Transverse colon (tissue), 4 donors: ENCODE measurements at regions not wholly inside any gene's neighbourhood (a gene's known extent, or its start where the extent isn't known, plus 50 kb on each side); places are given as distances from the start of the nearest gene placed in this dataset.

Experiments
- DNase-seq: peaks from one replicate; pipeline ENCODE4 v3.0.0-alpha.2; 2019
- H3K27ac ChIP-seq, 4 donors: fragments of 200-600 bp; sonication (generic); 2 replicates each; pipeline ENCODE4 v1.5.1; 2016 to 2018; ENCODE audit warnings: inconsistent platforms in 4 of 4
- H3K27me3 ChIP-seq: fragments of 200-600 bp; sonication (generic); 2 replicates; pipeline ENCODE4 v1.5.1; 2017; ENCODE audit warnings: inconsistent platforms
- H3K36me3 ChIP-seq, 4 donors: fragments of 200-600 bp; sonication (generic); 2 replicates each; pipeline ENCODE4 v1.5.1; 2017 to 2019; ENCODE audit warnings: inconsistent platforms in 4 of 4
- H3K4me1 ChIP-seq, 4 donors: fragments of 200-600 bp; sonication (generic); 2 replicates each; pipeline ENCODE4 v1.5.1; 2017 to 2020; ENCODE audit warnings: inconsistent platforms in 4 of 4
- H3K4me3 ChIP-seq, 4 donors: fragments of 200-600 bp; sonication (generic); 1 replicate in 1 of 4; 2 replicates in 3 of 4; pipeline versions ENCODE4 v1.5.1 to v1.6.1; 2017 to 2019; ENCODE audit warnings: inconsistent platforms in 4 of 4
- H3K9me3 ChIP-seq, 2 donors: fragments of 200-600 bp; sonication (generic); 2 replicates each; pipeline ENCODE4 v1.5.1; 2017 to 2019; ENCODE audit warnings: inconsistent platforms in 2 of 2
- EP300 ChIP-seq: sonication (generic); formaldehyde crosslinking; IDR thresholded peaks from one replicate; pipeline ENCODE4 v1.6.1; 2017; ENCODE audit warnings: antibody characterized with exemption, low read depth
- POLR2A ChIP-seq: fragments of 450-650 bp; IDR thresholded peaks from one replicate; pipeline ENCODE4 v1.6.1; 2016; ENCODE audit warnings: antibody characterized with exemption, mild to moderate bottlenecking, moderate library complexity
- POLR2AphosphoS5 ChIP-seq, 3 donors: sonication (generic); formaldehyde crosslinking; IDR thresholded peaks; one replicate each; pipeline ENCODE4 v1.6.1; 2016; ENCODE audit warnings: antibody characterized with exemption in 3 of 3
- WGBS, 2 donors: methylation state at CpG; one replicate each; pipeline ENCODE4 v1.1.5; 2018; ENCODE audit warnings: low coverage in 1 of 2; 5-methylcytosine and 5-hydroxymethylcytosine counted together
- in situ Hi-C, 4 donors: fragments of 200-750 bp; cut with MboI; loops; one replicate each; pipeline versions ENCODE4 v1.15.0 to v1.15.1; 2017; ENCODE audit warnings: low sequenced_read_pairs in 3 of 4, low pct_ligation_motif_present in 1 of 4, low pct_unique_long_range_greater_than_20kb in 1 of 4
- intact Hi-C: fragments of 100-400 bp; cut with DNase I; formaldehyde crosslinking; loops from one replicate; pipeline ENCODE4 v1.15.1; 2023; ENCODE audit warnings: low total_unique reads
- TF ChIP-seq, protein P1 (sequence below), 5 experiments: fragments of 200-600 bp in 3 of 5; fragments of 450-650 bp in 2 of 5; sonication (generic) in 3 of 5; IDR thresholded peaks; 1 replicate in 2 of 5; 2 replicates in 3 of 5; pipeline ENCODE4 v1.5.1; 2016 to 2017; ENCODE audit warnings: antibody characterized with exemption in 5 of 5, inconsistent platforms in 3 of 5, mild to moderate bottlenecking in 2 of 5, moderate library complexity in 1 of 5

- Histone ChIP-seq H3K4me1 (no peaks in the 10 kb centered on the region), H3K9me3 (no peaks in the 10 kb centered on the region), H3K36me3 (no peaks in the 10 kb centered on the region), H3K4me3 (no peak overlapping the region), H3K27ac (no peak overlapping the region), H3K27me3 (no peaks in the 10 kb centered on the region)
- TF ChIP-seq POLR2AphosphoS5 (IDR thresholded peaks at IDR 0.05) (no peak), POLR2A (no peak), EP300 (no peak)
- TF ChIP-seq, protein P1, sequence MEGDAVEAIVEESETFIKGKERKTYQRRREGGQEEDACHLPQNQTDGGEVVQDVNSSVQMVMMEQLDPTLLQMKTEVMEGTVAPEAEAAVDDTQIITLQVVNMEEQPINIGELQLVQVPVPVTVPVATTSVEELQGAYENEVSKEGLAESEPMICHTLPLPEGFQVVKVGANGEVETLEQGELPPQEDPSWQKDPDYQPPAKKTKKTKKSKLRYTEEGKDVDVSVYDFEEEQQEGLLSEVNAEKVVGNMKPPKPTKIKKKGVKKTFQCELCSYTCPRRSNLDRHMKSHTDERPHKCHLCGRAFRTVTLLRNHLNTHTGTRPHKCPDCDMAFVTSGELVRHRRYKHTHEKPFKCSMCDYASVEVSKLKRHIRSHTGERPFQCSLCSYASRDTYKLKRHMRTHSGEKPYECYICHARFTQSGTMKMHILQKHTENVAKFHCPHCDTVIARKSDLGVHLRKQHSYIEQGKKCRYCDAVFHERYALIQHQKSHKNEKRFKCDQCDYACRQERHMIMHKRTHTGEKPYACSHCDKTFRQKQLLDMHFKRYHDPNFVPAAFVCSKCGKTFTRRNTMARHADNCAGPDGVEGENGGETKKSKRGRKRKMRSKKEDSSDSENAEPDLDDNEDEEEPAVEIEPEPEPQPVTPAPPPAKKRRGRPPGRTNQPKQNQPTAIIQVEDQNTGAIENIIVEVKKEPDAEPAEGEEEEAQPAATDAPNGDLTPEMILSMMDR (IDR thresholded peaks at IDR 0.05): no peak
- WGBS, 2 donors: 61 to 64% methylated on average over 2 of the region's 2 CpGs
- intact Hi-C loops (no loop called here), in situ Hi-C loops (no loop called here)
- no peak for DNase-seq
These were observed 104.7 kb upstream of the RGS18 start for GRCh38 chr1:192053531-192053971.

GRCh38 chr1:192057766-192058165, 100.5 kb upstream of the RGS18 start:
- no peak overlapping the region for H3K27ac ChIP-seq
- WGBS, 2 donors: 61 to 76% methylated on average over 2 of the region's 2 CpGs
- no peak for DNase-seq
- H3K27me3 ChIP-seq: no peaks in the 10 kb centered on the region
- in situ Hi-C loops: no loop called here
- no peaks in the 10 kb centered on the region for H3K36me3 ChIP-seq
- TF ChIP-seq POLR2AphosphoS5 (IDR thresholded peaks at IDR 0.05) (no peak), POLR2A (no peak), EP300 (no peak)
- TF ChIP-seq, protein P1 (IDR thresholded peaks at IDR 0.05): no peak
- no peak overlapping the region for H3K4me3 ChIP-seq
- no peaks in the 10 kb centered on the region for H3K9me3 ChIP-seq
- intact Hi-C loops: no loop called here
- H3K4me1 ChIP-seq: no peaks in the 10 kb centered on the region

- H3K36me3 ChIP-seq: no peaks in the 10 kb centered on the region
- no peak for DNase-seq
- 49 to 56% methylated on average over 1 of the region's 1 CpG for WGBS, 2 donors
- H3K4me3 ChIP-seq: no peak overlapping the region
- in situ Hi-C loops: no loop called here
- H3K9me3 ChIP-seq: no peaks in the 10 kb centered on the region
- intact Hi-C loops: no loop called here
- TF ChIP-seq, protein P1 (IDR thresholded peaks at IDR 0.05): no peak
- TF ChIP-seq POLR2AphosphoS5 (IDR thresholded peaks at IDR 0.05) (no peak), POLR2A (no peak), EP300 (no peak)
- H3K27ac ChIP-seq: no peak overlapping the region
- H3K4me1 ChIP-seq: no peaks in the 10 kb centered on the region
- no peaks in the 10 kb centered on the region for H3K27me3 ChIP-seq
These were observed 98.9 kb upstream of the RGS18 start for GRCh38 chr1:192059407-192059806.

DNA sequence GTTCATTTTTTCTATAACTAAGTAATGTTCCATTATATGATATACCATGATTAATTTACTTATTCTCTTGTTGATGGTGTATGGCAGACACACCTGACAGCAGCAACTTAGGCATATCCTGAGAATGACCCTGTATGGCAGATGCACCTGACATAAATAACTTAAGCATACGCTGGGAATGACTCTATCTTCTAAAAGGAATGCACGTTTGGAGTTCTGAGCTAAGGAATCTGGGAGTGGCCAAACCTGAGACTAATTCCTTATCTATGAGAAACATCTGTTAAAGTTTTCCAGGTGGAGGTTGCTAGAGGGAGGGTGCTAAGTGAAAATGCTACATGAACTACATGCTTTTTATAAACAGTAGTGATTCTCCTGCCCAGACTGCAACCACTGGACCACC, 96.7 kb upstream of the RGS18 start:
- DNase-seq: no peak
- Histone ChIP-seq H3K27me3 (no peaks in the 10 kb centered on the region), H3K9me3 (no peaks in the 10 kb centered on the region), H3K36me3 (no peaks in the 10 kb centered on the region), H3K4me3 (no peak overlapping the region), H3K27ac (no peak overlapping the region), H3K4me1 (no peaks in the 10 kb centered on the region)
- intact Hi-C loops (no loop called here), in situ Hi-C loops (no loop called here)
- WGBS, 2 donors: 42 to 52% methylated on average over 2 of the region's 2 CpGs
- TF ChIP-seq POLR2A (no peak), POLR2AphosphoS5 (IDR thresholded peaks at IDR 0.05) (no peak), EP300 (no peak)
- TF ChIP-seq, protein P1 (IDR thresholded peaks at IDR 0.05): no peak
